Islet precursor cell (in vitro differentiated cells): ENCODE measurements at regions not wholly inside any gene's neighbourhood (a gene's known extent, or its start where the extent isn't known, plus 50 kb on each side); places are given as distances from the start of the nearest gene placed in this dataset.

ENCODE experiments used
- DNase-seq: peaks from one replicate; pipeline ENCODE4 v3.0.0-alpha.2; 2018

DNA sequence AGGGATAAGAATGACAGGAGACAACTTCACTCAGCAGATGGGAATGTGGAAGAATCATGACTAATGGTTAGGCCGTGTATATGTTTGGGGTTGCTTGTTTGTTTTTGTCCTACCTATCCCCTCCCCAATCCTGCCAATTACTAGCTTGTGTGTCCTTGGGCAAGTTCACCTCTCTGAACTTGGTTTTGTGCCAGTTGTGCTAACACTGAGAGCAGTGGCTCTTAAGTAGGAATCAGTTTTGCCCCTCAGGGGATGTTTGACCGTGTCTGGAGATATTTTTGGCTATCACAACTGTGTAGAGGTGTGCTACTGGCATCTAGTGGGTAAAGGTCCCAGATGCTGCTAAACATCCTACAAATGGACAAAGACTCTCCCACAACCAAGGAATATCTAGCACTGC, 287.0 kb downstream of the DMRT2 start:
- DNase-seq = no peak

DNA sequence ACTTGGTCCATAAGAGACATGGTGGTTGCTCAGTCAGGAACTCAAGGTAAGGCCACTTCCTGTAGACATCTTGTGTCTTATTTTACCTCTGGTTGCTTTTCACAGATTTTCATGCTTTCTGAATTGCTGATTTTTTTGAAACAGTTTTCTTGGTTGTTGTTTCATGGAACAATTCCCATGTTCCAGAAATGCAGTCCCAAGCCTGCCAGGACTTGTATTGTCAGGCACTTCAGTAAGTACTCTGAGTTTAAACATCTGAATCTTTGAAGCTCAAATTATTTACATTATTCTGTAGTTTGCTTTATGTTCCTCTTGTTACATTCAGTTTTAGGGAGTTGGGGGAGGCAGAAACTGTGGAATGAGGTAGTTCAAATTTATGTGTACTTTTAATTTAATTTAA, 290.2 kb downstream of the DMRT2 start:
- no peak for DNase-seq

DNA sequence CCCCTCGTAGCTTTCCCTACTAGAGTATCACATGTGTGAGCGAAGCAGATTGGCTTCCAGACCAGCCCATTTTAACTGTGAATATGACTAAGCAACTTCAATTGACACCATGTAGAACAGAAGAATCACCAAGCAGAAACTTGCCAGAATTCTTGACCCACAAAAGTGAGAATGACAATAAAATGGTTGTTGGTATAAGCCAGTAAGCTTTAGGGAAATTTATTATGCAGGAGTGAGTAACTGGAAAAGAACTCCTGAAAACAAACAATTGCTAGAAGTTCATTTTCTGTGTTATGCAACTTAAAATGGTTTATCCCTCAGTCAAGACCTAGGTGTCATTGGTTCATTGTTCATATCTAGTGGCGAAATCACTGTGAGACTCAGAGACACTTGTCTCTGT, 303.1 kb downstream of the DMRT2 start:
- DNase-seq = no peak

DNA sequence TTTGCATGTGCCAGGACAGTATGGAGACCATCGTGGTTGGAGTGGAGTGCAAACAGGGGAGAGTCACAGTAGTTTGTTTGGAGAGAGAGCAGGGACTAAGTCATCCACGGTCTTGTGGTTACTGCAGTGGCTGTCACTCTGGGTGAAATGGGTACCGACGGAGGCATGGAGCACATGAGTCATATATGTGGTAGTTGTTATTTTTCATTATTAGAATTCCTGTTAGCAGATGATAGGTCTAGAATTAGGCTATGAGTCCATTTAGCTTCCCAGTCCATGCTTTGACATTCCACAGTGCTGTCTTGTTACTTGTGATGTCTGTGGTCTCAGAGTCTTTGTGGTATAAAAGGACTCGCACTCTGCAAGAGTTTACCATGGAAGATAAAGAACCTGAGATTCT, 303.9 kb downstream of the DMRT2 start:
- DNase-seq = no peak

DNA sequence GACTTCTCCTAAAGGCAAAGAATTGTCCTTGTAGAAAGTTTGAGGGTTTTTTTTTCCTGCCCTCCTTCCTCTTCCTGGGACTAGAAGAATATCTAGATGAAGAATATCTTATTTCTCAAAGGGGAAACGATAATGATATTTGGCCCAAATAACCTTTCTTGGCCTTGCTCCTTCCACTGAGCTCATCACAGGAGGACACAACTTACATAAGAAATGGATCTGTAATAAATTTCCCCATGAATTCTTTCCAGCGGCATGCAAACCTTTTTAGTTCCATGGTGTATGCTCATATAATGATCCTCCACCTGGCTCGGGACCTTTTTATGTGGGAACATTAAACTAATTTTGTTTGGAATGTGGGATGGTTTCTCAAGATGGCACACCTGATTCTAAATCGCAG, 304.4 kb downstream of the DMRT2 start:
- DNase-seq = no peak

DNA sequence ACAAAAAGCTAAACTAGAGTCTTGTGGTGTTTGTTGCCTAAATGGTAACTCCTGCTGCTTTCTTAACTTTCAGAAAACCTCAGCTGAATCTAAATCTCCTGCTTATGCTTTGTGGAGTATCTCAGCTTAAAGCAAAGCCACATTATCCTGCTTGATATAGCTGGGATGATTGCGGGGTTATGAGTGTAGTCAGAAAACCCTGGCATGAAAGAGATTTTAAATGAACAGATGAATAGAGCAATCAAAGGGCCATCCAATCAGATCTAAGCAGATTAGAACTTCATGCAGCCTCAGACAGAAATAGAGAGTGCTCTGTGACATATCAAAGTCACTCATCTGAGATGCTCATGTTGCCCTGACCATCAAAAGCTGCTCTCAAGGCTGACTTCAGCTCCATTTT, 305.5 kb downstream of the DMRT2 start:
- DNase-seq = no peak

DNA sequence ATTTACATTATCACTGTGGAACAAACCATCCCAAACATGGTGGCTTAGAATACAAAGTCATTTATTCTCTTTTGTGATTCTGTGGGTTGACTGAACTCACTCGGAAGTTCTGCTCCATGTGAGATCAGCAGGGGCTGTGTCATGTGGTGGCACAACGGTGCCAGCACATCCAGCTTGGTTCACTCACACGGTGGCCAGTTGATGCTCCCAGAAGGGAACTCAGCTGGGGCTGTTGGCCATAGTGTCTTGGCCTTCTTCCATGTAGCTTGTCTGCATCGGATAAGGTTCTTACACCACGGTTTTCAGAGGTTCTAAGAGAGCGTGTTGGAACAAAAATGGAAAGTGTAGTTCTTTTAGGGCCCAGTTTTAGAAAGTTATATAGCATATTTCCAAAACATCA, 312.7 kb downstream of the DMRT2 start:
- DNase-seq = no peak

DNA sequence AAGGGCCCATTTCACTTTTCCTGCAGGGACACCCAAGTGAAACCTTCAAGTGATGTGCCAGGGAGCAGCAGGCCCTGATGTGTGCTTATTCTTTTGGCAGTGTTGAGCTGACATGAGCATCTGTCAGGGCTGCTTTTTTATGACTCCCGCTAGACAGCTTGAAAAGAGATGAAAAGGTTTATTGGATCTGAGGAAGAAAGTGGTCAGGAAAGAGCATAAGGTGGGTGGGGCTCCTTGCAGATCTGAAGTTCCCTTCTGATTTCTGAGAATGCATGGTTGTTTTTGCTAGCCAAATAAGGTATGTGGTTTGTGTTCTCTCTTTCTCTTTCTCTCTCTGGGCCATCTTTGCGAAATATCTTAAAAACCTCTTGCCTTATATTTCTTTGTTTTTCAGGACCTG, 316.1 kb downstream of the DMRT2 start:
- no peak for DNase-seq

DNA sequence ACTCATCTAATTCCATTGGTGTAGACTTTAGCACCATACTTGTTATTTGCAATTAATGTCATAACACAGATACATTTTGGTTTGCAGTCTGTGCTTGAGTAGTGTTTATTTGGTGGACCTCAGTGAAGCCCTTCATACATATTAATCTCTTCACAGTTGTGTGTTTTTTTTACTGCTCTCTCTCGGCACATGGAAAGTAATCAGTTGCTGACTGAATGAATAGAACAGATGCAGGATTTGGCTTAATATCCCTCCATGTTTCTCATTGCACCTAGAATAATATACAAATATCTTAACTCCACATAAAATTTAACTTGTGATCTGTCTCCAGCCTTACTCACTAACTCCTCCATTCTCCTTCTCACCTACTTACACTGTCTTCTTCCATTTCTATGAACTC, 319.1 kb downstream of the DMRT2 start:
- DNase-seq = no peak

DNA sequence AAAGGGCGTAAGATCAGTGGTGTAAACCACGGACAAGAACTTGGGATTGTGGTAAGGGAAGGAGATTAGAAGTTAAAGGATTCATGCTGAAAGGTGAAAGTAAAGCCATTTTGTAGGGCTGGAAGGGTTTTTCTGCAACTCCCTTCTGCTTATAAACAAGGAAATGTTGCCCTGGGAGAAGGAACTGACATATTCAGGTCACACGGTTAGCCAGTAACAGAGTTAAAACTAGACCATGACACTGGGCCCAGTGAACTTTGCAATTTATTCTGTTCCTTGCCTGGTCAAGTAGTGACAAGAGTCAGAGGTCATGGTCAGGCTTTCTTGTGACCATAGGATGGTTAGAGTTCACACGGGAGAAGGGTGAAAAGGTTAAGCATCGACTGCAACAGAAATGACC, 323.3 kb downstream of the DMRT2 start:
- DNase-seq = no peak

DNA sequence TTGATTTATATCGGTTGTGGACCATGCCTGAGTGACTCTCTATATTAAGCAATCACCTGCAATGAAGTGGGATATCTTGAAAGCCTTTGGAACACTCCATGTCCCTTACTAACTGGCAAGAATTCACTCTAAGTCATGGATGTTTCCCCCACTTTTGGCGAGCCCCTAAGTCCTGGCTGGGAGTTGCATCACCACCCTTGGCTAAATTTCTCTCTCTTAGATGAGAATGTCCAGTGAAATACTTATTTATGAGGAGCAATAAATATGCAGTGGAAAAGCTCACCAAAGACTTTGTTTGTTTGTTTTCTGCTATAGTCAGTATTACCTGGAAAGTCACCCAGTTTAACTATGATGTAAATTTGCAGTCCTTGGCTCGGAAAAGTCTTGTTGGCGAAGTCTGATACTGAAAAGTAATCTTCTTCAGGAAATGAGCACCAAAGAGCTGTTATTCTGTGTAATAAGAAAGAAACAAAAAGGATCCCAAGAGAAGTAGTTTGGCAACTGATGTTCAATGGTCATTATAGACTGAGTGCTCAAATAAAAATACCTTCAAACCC, 333.8 kb downstream of the DMRT2 start:
- DNase-seq = no peak

DNA sequence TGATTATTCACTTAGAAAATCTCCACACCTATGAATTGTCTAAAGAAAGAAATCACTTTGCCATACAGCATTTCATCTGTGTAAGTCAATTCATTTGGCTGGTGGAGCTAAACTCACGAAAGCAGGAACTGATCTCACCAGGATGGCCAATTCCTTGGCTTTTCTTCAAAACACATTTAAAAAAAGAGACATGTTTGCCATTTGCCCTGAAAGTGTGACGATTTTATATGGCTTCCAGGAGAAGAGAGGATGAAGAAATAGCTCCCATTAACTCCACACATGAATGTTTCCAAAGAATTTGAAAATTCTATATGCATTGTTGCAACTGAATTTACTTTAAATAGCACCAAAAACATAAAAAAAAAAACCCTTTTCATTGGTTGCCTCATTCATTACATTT, 334.7 kb downstream of the DMRT2 start:
- DNase-seq = no peak

DNA sequence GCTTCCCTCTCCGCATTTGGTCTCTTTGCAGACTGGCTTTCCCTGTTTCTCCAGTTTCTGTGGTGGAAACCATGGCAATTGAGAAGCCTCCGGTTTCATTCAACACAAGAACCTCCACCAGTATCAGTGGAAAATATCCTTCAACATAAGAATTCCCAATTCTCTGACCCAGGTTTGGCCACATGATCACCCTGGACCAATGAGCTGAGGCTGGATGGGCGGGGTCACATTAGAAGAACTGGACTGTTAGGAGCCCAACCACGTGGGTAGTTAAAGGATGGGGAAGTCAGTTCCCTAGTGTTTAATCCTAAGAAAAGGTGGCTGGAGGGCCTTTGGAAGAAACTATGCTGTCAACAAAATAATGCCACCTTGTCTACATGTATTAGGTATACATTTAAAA, 336.3 kb downstream of the DMRT2 start:
- no peak for DNase-seq

DNA sequence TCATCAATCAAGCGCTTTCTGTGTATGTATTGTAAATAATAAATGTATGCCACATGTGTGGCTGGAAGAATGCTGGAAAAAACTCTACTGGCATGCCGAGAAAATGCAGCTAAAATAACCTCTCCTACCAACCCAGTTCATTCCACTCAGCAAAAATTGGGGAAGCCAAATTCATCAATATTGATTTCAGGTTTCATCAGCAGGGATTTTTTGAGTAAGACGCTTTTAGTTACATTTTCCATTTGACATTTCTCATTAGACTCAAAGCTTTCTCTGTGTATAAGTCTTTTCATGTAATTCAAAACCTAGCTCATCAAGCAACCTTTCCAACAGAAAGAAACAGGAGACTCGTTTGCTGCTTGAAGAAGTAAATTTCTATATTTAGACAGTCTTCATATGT, 338.1 kb downstream of the DMRT2 start:
- DNase-seq = no peak

DNA sequence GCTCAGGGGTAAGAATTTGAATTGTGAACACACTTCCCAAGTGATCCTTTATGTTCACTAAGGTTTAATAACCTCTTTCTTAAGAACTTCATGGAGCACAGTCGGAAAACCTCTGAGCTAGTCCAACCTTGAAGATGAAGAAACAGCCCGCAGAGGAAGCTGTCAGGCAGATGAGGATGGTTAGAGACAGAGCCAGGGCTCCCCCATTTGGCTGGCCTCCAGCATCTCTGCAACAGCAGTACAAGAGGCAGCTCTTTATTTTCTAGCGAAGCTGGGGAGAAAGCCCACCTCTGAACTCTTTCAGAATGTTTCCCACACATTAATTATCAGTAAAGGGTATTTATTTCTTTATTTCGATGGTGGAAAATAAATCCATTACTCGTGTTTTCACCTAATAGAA, 350.8 kb downstream of the DMRT2 start:
- DNase-seq = no peak

DNA sequence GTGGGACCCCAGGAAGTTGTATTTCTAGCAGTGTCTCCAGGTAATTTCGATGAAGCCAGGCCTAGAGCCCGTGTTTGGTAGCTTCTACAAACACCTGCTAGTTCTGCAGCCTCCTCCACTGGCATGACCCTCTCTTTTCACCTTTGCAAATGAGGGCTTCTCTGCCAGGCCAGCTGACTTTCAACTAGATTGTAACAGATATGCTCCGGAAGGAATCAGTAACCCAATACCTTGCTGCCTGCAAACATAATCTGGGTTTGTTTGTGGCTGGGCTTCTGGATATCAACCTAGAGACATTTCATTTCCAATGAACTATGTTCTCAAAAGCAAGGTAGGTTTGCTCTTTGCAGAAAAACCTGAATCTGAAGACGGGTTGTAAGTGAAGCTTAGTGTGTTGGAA, 354.8 kb downstream of the DMRT2 start:
- DNase-seq = no peak

DNA sequence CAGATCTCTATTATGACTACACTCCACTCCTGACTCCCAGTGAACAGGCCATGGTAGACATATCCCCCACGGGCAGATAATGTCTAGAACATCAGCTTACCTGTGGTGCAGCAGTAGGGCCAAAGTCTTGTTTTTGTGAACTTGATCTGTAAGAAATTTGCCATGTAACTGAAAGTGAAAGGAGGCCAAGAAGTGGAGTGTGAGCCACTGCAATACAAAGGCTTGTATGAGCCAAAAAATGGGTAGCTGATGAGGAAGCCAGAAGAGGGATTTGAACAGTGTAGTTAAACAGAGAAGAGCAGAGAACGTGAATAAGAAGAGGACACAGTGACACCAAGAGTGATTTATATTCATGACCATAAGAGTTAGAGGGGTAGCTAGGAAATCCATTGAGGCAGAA, 361.7 kb downstream of the DMRT2 start:
- no peak for DNase-seq

DNA sequence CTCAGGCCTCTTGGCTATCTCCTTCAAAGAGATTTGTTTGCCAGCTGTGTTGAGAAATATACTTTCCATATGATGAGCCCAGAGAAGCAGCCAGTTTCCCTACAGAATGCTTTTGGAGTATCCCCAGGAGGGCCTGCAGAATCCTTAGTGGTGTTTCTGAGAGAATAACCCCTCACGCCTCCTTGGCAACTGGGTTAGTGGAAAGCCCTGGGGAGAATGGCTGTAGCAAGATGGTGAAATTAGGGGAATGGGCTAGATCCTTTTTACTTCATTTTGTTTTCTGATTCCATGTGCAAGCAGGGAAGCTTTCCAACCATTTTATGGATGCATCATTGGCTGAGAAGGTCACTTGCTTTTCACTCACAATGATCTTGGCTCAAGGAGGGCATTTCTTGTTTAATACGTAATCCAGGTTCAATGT, 364.6 kb downstream of the DMRT2 start:
- no peak for DNase-seq

DNA sequence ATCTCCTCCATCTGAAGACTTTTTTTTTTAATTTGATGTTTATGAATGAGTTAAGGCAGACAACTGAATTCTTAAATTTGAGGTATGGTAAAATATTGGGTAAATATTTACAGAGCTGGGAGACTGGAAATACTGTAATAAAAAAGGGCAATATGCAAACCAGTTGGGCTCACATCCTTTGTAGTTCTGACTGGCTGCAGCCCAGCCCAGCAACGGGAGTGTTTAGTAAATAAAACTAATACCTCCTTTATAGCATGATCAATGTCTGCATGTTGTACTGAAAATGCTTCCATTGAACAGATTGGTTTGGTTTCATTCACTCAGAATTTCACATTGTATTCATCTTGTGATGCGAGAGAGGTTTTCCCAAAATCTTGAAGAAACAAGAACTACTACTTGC, 365.0 kb downstream of the DMRT2 start:
- DNase-seq = no peak

DNA sequence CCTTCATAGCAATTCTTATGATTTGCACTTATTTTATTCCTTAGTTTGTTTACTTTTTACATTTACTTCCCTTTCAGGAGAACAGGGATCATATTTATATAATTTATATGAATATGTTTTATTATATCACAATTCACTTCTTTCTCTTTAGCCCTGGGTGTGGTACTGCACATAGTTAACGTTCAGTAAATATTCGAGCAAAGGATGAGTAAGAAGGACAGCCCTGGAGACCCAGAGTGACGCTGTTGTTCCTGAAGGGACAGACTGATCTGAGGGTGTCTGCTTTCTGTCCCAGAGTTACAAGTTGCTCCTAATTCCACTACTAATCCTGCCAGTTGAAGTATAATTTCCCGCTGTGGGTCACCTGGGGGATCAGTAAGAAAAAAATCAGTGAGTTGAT, 366.1 kb downstream of the DMRT2 start:
- no peak for DNase-seq

DNA sequence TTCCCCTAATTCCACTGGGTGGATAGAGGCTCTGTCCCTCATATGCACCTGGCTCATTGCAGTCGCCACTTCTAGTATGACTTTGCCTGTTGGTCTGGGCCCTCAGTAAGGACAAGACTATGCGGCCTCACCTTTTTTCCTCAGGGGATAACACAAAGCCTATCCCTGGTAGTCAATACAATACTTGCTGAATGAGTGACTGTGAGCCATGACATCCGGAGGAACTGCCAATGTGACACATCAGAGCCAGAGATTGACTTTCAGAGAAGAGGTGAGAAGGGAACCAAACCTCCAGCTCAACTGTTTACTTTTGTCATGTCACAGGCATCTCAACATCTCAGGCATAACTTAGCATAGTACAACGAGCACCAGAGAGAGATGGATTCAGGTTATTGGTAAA, 371.3 kb downstream of the DMRT2 start:
- no peak for DNase-seq

DNA sequence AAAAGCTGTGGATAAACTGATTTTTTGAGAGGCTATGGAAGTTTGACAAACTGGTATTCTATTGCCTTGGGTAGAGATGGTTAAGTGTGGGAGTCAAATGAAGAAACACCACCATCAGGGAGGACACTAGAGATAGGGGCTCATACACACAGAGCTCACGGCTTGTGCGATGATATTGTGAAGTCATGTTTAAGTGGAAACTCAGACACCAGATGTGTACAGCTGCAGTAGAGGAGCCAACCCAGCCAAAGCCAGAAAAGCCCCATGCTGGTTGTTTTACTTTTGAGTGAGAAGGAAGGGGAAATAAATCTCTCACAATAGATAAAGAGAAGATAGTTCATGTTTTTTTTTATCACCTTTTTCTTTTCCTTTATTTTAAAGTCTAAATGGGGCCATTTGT, 377.7 kb downstream of the DMRT2 start:
- no peak for DNase-seq

DNA sequence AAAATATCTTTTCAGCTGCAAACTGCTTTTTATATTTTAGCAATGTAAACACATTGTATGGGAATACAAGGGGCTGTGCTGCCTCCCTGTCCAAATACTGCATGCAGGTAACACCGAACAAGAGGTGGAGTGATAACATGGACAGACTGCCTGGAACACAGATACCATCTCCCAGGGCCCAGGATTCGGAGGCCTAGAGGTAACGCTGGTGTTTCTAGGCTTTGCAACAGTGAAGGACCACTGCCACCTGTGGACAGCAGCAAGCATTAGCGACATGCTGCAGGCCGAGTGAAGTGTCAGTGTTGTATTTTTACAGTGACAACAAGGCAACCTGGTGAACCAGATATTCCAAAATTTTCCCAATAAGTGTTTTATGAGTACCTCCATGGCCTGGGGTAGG, 379.1 kb downstream of the DMRT2 start:
- no peak for DNase-seq

DNA sequence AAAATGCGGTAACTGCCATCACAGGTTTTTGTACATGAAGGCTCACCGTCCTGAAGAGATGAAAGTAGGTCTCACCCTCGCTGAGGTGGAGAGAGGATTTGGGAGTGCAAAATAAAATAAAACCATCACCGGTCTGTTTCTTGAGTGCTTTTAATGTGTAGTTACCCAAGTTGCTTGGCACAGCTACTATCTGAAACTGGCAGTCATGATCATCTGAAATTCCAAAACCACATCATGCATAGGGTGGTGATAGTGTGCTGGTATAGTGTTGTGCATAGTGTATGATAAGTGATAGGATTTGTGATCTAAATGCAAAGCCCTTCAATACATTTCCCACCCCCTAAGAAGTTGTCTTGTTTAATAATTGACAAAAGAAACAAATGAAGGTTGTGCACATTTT, 381.3 kb downstream of the DMRT2 start:
- DNase-seq = no peak

DNA sequence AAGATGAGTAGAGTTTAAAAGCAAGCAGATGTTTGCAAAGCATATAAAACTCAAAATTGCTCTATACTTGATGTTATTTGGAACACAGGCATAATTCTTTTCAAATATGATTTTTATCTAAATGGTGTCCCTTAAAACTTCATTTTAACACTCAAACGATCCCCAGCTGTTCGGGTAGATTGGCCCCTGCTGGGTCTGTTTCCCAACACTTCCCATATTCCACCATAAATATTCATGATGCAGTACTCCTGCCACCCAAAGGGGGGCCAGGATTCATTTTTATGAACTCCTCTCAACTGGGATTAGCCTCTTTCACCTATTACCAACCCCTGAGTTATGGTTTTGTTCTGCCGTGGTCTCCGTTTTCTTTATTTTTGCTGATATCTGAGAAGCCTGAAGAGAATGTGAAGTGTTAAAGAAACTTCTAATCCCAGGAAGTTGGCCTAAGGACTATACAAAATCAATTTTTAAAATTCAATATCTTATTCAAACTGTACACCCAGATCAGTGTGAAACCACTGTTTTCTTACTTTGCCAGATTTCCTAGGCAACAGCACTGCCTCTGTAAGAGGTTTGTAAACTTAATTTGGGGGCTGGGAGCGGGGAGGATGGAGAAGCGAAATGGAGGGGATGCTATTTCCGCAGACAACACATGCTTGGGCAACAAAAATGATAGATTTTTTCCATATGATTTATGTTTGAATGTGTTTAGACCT, 384.1 kb downstream of the DMRT2 start:
- no peak for DNase-seq
